Gastroesophageal sphincter (tissue), 4 donors: ENCODE measurements at regions not wholly inside any gene's neighbourhood (a gene's known extent, or its start where the extent isn't known, plus 50 kb on each side); places are given as distances from the start of the nearest gene placed in this dataset.
A peak's percentile ranks its signal among the peaks of the same experiment; 100 is the strongest.

Experiments
- ATAC-seq: fragments of 150-250 bp; one replicate; pipeline ENCODE4 v1.9.1; 2016; ENCODE audit warnings: mild to moderate bottlenecking, moderate library complexity
- H3K27ac ChIP-seq, 4 donors: fragments of 200-600 bp; sonication (generic) in 3 of 4; 1 replicate in 3 of 4; 2 replicates in 1 of 4; pipeline ENCODE4 v1.5.1; 2016 to 2019
- H3K27me3 ChIP-seq: fragments of 200-600 bp; sonication (generic); one replicate; pipeline ENCODE4 v1.5.1; 2019
- H3K36me3 ChIP-seq, 2 donors: fragments of 200-600 bp; sonication (generic); one replicate each; pipeline ENCODE4 v1.5.1; 2019; ENCODE audit warnings: control low read depth in 1 of 2
- H3K4me1 ChIP-seq, 3 donors: fragments of 200-600 bp; sonication (generic); 1 replicate in 2 of 3; 2 replicates in 1 of 3; pipeline ENCODE4 v1.5.1; 2016 to 2019; ENCODE audit warnings: control low read depth in 2 of 3
- H3K4me3 ChIP-seq, 2 donors: fragments of 200-600 bp; sonication (generic); one replicate each; pipeline ENCODE4 v1.5.1; 2019; ENCODE audit warnings: mild to moderate bottlenecking in 1 of 2, moderate library complexity in 1 of 2
- H3K9me3 ChIP-seq, 3 donors: fragments of 200-600 bp; sonication (generic); one replicate each; pipeline ENCODE4 v1.5.1; 2017 to 2019; ENCODE audit warnings: control low read depth in 2 of 3
- CTCF ChIP-seq, 4 experiments: fragments of 200-600 bp in 2 of 4; fragments of 450-650 bp in 2 of 4; sonication (generic) in 1 of 4; IDR thresholded peaks; one replicate each; pipeline ENCODE4 v1.5.1; 2017 to 2019; ENCODE audit warnings: antibody characterized with exemption in 4 of 4, mild to moderate bottlenecking in 2 of 4, moderate library complexity in 2 of 4
- EP300 ChIP-seq: sonication (generic); formaldehyde crosslinking; IDR thresholded peaks from one replicate; pipeline ENCODE4 v1.6.1; 2017; ENCODE audit warnings: antibody characterized with exemption, mild to moderate bottlenecking
- POLR2A ChIP-seq, 2 donors: fragments of 450-650 bp; IDR thresholded peaks; one replicate each; pipeline ENCODE4 v1.6.1; 2017; ENCODE audit warnings: antibody characterized with exemption in 2 of 2, mild to moderate bottlenecking in 2 of 2, moderate library complexity in 1 of 2
- POLR2AphosphoS5 ChIP-seq: sonication (generic); formaldehyde crosslinking; IDR thresholded peaks from one replicate; pipeline ENCODE4 v1.6.1; 2017; ENCODE audit warnings: antibody characterized with exemption
- WGBS, 2 donors: methylation state at CpG; one replicate each; pipeline ENCODE4 v1.1.5; 2018; ENCODE audit warnings: low coverage in 1 of 2; 5-methylcytosine and 5-hydroxymethylcytosine counted together

GRCh38 chr12:98048326-98048725 lies 467.1 kb upstream of the TMPO start:
- H3K4me3 ChIP-seq = no peak overlapping the region
- no peaks in the 10 kb centered on the region for H3K4me1 ChIP-seq
- H3K9me3 ChIP-seq = no peaks in the 10 kb centered on the region
- ATAC-seq = no peak
- H3K36me3 ChIP-seq = no peaks in the 10 kb centered on the region
- H3K27ac ChIP-seq = no peak overlapping the region
- TF ChIP-seq EP300 = no peak
- no peak for TF ChIP-seq POLR2AphosphoS5
- TF ChIP-seq POLR2A (IDR thresholded peaks at IDR 0.05) = no peak
- no peak for TF ChIP-seq CTCF (IDR thresholded peaks at IDR 0.05)
- H3K27me3 ChIP-seq = no peaks in the 10 kb centered on the region

GRCh38 chr12:98053202-98053601 lies 462.2 kb upstream of the TMPO start:
- Histone ChIP-seq H3K4me3 (no peak overlapping the region), H3K9me3 (no peaks in the 10 kb centered on the region), H3K27ac (no peak overlapping the region), H3K27me3 (no peaks in the 10 kb centered on the region), H3K4me1 (peaks cover 0 to 13% (median 0%) of the 10 kb centered on the region in 3 donors), H3K36me3 (no peaks in the 10 kb centered on the region)
- no peak for ATAC-seq
- WGBS, 2 donors = 67 to 77% methylated on average over 2 of the region's 2 CpGs
- TF ChIP-seq CTCF (IDR thresholded peaks at IDR 0.05) (no peak), EP300 (no peak), POLR2A (IDR thresholded peaks at IDR 0.05) (no peak), POLR2AphosphoS5 (no peak)

- Histone ChIP-seq H3K27ac (no peak overlapping the region), H3K27me3 (no peaks in the 10 kb centered on the region), H3K9me3 (no peaks in the 10 kb centered on the region), H3K4me3 (no peak overlapping the region), H3K4me1 (peaks cover 0 to 37% (median 0%) of the 10 kb centered on the region in 3 donors), H3K36me3 (no peaks in the 10 kb centered on the region)
- ATAC-seq = no peak
- TF ChIP-seq CTCF (IDR thresholded peaks at IDR 0.05) = no peak
- WGBS, 2 donors = 80 to 100% methylated on average over 1 of the region's 1 CpG
These were observed 457.7 kb upstream of the TMPO start for GRCh38 chr12:98057701-98058100.

- Histone ChIP-seq H3K27ac (no peak overlapping the region), H3K4me3 (no peak overlapping the region), H3K9me3 (no peaks in the 10 kb centered on the region), H3K27me3 (no peaks in the 10 kb centered on the region), H3K36me3 (no peaks in the 10 kb centered on the region), H3K4me1 (peaks cover 0 to 38% (median 0%) of the 10 kb centered on the region in 3 donors)
- TF ChIP-seq EP300 (no peak), POLR2A (IDR thresholded peaks at IDR 0.05) (no peak), POLR2AphosphoS5 (no peak), CTCF (IDR thresholded peaks at IDR 0.05) (no peak)
- ATAC-seq = no peak
- WGBS, 2 donors = 88 to 100% methylated on average over 2 to 4 of the region's 4 CpGs
These were observed 457.2 kb upstream of the TMPO start for GRCh38 chr12:98058213-98058612.

- peak overlapping the region in 2 of 4 donors; percentile 47 to 50 for H3K27ac ChIP-seq
- no peak for ATAC-seq
- WGBS, 2 donors = 85% methylated on average over 3 of the region's 3 CpGs; no CpG with 5 or more reads in 1 of the 2 donors
- TF ChIP-seq CTCF (IDR thresholded peaks at IDR 0.05) = no peak
- H3K27me3 ChIP-seq = no peaks in the 10 kb centered on the region
- no peak overlapping the region for H3K4me3 ChIP-seq
- H3K9me3 ChIP-seq = no peaks in the 10 kb centered on the region
- H3K4me1 ChIP-seq = peaks cover 0 to 38% (median 0%) of the 10 kb centered on the region in 3 donors
- no peaks in the 10 kb centered on the region for H3K36me3 ChIP-seq
These were observed 456.6 kb upstream of the TMPO start for GRCh38 chr12:98058838-98059237.
